ENCODE measurements at regions not wholly inside any gene's neighbourhood (a gene's known extent, or its start where the extent isn't known, plus 50 kb on each side); places are given as distances from the start of the nearest gene placed in this dataset.

DNA sequence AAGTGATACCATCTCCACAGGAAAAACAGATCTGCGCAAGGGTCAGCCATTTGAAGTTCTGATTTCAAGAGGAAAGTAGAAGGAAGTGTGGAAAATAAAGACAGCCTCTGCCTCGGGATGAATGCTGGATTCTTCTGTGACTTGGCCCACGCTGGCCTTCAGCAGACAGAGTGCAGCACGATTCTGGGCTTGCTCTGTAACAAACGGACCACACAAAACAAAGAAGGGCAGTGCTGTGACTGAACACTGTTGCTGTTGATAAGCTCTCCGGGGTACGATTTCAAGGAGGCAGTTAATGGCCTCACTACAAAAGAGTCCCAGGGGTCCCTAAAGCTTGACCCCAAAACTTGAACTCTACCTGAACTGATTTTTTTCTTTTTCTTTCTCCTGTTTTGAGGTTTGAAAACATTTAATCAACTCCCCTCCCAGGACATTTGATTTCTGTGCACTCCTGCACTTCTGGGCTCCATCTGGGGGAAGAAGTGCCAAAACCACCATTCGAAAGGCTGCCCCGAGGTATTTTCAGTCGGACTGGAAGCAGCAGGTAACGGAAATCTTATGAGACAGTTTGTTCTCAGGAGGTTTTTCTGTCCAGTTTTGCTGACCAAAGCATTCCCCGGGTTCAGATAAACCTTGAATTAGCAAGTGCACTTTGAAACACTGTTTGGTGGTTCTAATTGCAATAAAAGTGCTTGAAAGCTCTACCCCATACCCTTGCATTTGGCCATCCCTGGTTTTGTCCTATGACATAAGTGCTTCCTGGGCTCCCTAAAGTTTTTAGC, 189.6 kb downstream of the MYLK4 start:
- no peak for TF ChIP-seq POLR2A (IDR thresholded peaks at IDR 0.05)
- TF ChIP-seq, protein P1, sequence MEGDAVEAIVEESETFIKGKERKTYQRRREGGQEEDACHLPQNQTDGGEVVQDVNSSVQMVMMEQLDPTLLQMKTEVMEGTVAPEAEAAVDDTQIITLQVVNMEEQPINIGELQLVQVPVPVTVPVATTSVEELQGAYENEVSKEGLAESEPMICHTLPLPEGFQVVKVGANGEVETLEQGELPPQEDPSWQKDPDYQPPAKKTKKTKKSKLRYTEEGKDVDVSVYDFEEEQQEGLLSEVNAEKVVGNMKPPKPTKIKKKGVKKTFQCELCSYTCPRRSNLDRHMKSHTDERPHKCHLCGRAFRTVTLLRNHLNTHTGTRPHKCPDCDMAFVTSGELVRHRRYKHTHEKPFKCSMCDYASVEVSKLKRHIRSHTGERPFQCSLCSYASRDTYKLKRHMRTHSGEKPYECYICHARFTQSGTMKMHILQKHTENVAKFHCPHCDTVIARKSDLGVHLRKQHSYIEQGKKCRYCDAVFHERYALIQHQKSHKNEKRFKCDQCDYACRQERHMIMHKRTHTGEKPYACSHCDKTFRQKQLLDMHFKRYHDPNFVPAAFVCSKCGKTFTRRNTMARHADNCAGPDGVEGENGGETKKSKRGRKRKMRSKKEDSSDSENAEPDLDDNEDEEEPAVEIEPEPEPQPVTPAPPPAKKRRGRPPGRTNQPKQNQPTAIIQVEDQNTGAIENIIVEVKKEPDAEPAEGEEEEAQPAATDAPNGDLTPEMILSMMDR (IDR thresholded peaks at IDR 0.05), result no peak
